NCI-H1048 (cell line): ENCODE measurements at regions not wholly inside any gene's neighbourhood (a gene's known extent, or its start where the extent isn't known, plus 50 kb on each side); places are given as distances from the start of the nearest gene placed in this dataset.
A peak's percentile ranks its signal among the peaks of the same experiment; 100 is the strongest.

ENCODE experiments used
- DNase-seq: peaks from one replicate; lab custom pipeline; 2025; lab: John Stamatoyannopoulos, UW

DNA sequence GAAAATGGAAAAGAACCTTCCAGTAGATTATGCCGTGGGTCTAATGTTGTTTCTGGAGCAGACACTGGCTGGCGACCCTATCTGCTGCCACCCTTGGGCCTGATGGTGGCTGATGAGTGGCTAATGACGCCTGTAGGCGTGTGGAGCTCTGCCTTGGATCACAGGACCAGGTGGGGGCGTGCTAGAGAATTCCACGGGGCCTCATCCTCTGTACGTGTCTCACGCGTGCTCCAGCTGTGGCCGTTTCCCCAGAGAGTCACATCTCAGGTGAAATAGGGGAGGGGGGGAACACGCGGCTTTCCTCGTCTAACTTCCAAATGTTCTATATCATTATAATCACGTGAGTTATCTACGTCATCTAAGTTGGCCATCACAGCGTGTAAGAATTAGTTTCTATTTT lies 160.9 kb upstream of the SMIM21 start:
- no peak for DNase-seq

DNA sequence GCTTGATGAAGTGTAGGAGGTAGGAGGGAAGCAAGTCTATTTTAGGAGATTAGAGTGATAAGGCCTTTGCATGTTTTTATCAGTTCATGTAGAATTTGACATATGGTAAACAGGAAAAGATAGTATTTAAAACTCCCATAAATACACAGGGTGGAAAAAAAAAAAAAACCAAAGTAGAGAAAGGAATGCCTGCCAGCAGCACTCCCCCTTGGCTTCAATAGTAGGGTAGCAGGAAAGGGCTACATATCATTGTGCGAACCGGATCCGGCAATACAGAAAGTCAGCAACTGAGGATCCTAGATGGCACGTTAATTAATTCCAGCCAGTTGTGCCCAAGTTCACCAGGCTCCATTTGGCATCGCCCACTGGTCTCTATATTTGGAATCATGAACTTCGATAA lies 159.6 kb upstream of the SMIM21 start:
- no peak for DNase-seq

DNA sequence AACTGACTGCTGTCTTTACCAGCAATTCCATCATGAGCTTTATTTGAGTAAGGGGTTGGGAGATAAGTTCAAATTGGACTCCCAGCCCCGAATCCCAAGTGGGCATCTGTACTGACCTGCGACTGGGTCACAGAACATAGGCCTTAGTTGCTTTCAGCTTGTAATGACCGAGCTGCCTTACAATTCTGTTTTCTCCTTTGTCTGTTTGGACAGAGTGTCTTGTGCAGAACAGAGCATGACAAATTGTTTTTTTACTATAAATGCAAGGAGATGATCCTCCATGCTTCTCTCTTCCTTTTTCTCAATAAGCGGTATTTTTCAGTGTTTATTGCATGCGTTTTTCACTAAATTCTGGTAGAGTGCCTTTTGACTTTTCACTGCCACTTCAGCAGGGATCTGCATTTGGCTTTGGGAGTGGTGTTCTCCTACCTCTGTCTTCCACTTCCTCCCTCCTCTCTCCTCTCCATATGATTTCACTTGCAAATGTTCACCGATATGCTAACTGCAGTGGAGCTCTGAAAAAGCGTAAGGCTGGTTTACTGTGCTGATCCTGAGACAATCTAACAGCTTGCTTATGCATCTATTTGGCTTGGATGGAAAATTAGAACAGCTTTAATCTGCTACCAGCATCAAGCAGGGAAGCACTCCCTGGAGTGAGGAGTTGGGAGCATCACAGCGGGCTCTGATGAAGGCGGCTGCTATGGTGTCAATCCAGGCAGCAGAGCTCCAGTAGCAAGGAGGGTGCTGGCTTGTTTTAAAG lies 158.8 kb upstream of the SMIM21 start:
- no peak for DNase-seq

DNA sequence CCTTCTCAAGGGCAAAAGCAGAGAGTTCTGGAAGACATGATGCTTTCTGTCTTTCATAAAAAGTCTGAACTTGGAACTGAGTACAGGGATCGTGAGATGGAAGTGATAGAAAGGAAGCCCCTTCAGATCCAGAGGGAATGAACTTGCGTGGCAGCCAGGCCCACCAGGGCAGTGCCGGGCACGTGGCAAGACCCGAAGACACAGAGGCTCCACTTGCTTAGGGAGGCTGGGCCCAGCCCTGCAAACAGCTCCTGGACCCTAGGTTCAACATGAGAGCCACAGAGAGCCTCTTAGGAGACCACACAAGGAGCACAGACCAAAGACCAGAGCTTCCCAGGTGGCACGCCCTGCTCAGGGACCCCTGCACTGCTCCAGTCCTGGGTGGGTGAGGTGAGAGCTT lies 155.4 kb upstream of the SMIM21 start:
- DNase-seq = no peak

DNA sequence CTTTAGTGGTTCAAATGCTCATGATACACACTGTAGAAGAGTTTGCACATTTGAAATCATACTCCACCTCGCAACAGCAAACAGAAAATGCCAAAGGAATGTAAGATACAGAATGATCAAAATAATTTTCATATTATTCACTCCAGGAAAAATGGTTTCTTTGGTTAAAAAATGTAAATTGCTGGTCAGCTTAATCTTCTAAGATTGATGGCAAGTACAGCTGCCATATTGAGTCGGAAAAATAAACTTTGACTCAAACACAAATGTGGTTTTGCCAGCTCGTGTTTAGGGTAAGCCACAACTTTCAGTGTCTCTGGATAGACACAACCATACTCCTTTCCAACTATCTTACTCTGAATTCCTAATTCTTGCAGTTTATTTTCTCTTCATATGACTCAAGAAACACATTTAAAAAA lies 154.9 kb upstream of the SMIM21 start:
- no peak for DNase-seq

DNA sequence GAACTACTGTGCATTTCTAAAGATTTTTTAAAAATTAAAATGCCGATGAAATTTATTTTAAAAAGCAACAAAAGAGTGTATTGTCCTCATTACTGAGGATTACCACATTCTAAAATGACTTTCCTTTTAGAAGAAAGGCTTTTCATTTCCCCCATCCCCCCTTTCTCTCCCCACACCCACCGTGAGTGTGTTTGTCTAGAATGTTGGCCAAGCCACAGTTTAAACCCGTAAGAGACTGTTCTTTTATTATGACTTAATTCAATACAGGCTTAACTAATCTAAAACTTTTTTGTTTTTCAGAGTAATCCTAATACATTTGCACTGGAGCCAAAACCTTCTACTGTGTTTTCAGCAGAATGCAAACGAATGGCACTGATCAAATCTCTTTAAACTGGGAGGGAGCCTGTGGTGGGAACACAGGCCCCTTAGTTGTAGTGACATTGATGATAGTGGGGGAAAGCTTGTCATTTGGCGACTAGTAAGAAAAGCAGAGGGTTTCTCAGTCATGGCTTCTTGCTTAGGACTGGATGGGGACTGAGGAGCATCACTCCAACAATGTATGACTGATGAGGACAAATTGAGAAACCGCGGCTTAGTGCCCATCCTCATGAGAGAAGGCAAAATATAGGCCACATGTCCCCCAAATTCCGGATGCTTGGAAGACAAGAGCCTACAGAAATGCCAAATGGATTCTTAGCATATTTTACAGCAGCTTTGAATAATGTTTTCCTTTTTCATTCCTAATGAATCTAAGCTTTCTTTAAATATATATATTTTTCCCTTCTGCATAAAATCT lies 154.0 kb upstream of the SMIM21 start:
- no peak for DNase-seq

DNA sequence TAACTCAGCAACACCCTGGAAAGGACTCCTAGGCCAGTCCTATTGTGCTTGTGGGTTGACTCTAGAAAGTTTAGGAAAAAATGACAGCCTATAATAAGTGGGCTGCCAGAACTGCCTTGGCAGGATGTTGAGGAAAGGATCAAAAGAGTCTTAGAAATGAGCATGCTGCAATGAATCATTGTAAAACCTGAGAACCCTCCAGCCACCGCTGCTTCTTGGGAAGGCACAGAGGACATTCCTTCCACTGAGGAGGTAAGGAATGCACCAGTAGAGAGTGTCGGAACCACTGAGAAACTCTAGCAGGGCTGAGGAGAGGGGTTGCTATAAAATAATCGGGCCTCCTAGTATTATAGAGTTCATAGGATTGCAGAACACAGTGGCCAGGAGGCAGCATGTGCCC lies 146.7 kb upstream of the SMIM21 start:
- no peak for DNase-seq

DNA sequence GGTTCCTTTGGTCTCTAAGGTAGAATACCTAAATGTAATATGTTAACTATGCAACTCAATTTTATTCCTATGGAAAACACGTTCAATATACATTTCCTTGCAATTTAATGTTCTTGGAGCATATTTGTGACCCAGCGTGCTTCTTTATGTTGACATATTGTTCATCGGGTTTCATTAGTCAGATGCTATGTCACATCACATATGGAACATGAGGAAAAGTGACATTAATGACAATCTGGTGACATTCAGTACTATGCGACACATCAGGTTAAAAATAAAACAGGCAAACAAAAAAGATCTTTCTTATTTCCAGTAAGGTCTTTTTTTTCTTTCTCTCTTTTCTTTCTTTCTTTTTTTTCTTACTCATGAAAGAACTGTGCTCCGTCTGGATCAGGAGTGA lies 135.6 kb upstream of the SMIM21 start:
- no peak for DNase-seq

DNA sequence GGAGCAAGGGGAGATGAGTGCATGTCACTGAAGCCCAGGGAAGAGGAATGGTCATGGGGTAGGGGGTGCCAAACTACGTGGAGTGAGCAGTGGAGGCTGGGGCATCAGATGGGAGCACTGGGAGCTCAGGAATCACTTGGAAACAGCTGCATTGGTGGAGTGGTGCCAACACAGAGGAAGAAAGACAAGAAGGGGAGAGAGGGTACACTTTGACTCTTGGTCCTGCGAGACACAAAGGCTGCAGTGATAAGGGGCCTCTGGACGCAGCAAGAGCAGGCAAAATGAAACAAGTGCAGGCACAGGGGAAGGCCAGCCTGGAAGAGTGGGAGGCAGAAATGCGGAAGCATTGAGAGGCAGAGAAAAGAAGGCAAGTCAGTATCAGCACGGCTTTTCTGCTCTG lies 134.7 kb upstream of the SMIM21 start:
- no peak for DNase-seq

DNA sequence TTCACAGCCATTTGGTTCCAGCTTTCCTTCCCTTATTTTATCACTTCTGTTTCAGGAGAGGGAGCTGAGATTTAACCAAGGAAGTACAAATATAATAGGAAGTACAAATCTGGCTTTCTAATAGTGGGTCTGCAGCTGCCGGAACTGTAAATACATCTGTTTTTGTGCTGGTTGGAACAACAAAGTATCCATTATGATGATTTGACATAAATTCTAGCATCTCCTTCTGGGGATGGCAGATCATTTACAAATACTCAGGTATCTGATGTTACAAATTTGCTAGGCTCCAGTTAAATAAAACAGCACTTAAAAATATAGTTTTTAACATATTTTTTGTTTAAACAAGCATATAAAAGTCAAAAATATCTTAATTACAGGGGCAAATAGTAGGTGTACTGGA lies 131.3 kb upstream of the SMIM21 start:
- no peak for DNase-seq

DNA sequence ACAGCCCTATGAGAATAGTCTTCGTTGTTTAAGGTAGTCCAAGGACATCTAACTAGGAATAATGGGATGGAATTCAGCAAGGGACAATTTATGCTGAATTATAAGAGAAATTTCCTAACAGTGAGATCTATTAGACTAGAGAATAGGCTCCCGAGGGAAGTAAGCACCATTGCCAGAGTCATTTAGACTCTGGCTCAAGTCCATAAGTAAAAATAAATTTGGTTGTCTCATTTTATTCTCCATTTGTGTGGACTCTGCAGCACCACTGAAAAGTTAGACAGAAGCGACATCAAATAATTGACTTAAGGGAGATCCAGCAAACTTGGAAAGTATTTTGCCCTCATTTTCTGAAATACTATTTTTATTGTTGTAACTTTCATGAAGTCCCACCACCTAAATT lies 129.3 kb upstream of the SMIM21 start:
- DNase-seq = no peak

DNA sequence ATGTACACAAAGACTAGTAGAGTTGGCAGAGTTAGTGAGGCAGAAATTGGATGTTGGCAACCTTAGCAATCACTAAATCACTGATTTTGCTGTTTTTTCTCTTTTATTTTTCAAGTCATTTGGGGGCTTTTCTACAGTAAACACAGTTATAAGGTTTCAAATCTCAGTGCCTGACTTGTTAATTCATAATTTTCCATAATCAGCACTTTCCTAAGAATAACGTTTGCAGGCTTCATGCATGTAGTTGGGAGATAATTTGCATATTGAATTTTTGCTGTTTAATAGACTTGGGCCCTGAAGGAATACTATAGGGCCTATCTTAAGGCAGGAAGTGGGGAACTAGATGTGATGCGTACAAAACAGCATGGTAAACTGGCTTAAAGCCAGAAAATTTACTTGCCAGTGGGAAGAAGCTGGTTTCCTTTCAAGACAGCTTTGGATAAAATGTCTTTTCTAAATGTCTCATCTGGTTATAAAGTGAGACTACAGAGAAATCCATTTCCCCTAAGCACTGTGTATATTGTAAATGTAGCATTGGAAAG lies 127.2 kb upstream of the SMIM21 start:
- DNase-seq = no peak

DNA sequence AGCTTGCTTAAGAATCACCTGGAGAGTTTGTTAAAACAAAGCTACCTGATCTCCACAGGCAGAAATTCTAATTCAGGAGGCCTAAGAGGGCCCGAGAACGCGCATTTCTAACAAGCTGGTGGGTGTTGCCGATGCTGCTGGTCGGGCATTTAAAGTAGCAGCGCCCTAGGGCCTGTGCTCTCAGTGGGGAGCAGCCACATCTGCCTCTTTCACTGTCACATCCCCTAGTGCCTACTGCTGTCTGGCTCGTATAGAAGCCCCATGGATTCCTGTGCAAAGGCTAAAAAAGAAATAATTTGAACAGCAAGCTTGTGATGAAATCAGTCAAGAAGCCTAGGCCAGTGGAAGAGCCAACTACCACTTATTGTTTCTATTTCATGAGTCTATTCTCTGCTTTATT lies 126.7 kb upstream of the SMIM21 start:
- DNase-seq = no peak

DNA sequence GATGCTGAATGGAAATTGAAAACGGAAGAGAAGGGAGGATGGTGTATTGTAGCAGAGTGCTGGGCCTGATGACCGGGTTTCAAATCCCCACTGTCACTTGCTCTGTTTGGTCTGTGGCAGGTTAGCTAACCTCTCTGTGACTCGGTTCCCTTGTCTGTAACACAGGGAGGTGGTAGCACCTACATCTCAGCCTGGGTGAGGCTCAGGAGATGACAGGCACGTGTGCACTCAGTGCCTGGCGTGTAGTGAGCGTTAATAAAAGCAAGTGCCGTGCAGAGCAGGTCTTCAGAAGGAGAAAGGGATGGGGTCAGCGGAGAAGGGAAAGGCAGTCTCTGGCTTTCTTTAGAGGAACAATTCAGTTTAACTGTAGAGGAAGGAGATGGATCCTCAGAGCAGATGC lies 125.5 kb upstream of the SMIM21 start:
- DNase-seq = no peak

DNA sequence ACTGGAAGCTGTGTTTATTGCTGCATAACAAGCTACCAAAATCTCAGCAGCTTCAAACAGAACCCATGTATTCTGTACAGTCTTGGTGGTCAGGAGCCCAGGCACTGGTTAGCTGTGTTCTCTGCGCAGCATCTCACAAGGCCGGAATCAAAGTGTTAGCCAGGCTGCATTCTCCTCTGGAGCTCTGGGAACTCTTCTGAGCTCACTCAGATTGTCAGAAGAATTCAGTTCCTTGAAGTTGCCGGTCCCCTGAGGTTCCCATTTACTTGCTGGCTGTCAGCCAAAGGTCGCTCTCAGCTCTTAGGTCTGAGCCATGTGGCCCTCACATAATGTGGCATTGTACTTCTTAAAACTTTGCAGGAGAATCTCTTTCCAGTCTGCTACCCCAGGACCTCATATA lies 123.6 kb upstream of the SMIM21 start:
- DNase-seq = no peak

DNA sequence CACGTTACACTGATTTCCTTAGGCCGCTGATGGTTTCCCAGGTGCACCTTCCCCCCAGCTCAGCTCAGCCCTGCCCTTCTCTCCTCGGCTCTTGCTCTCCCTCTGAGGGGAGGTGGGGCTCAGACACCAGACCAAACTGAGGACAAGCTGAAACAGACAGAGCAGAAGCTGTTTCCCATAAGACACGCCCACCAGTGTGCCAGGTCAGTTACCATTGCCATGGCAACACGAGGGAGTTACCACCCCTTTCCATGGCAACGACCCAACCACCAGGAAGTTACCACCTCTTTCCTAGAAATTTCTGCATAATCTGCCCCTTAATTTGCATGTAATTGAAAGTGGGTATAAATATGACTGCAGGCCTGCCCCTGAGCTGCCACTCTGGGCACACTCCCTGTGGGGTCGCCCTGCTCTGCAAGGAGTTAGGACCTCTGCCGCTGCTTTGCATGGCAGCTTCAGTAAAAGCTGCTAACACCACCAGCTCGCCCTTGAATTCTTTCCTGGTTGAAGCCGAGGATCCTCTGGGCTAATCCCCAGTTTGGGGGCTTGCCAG lies 120.9 kb upstream of the SMIM21 start:
- DNase-seq = peak; percentile 95

DNA sequence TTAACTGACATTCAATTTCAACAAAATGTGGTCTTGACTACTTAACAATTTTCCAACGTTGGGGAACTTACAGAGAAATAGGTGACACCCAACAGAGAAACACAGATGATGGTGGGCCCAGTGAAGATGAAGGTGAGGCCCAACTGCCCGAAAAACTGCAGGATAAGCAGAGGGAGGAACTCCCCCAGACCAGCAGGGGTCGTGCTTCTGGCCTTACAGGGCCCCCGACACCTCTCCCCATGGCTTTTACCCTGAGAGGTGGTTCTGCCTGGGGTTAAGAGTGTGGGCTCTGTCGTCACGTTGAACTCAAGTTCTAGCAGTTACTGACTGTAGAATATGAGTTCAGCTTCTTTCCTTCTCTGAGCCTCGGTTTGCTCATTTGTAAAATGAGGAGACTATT lies 119.5 kb upstream of the SMIM21 start:
- no peak for DNase-seq

DNA sequence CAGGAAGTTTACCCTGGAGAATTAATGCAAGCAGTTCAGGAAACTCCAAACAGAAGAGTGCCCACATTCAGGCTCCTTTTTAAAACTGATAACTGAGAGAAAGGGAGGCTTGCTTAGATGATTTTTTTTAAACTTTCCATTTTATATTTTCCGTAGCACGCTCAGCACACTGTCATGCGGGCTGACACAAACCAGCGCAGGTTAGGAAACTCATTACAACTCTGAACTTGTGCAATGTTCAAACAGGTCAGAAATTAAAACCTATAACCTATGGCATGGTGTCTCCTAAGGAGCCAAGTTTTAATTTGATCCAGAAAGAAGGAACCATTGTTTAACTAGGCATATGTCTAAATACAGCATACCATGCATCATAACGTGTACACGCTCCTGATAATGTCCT lies 117.7 kb upstream of the SMIM21 start:
- DNase-seq = no peak

DNA sequence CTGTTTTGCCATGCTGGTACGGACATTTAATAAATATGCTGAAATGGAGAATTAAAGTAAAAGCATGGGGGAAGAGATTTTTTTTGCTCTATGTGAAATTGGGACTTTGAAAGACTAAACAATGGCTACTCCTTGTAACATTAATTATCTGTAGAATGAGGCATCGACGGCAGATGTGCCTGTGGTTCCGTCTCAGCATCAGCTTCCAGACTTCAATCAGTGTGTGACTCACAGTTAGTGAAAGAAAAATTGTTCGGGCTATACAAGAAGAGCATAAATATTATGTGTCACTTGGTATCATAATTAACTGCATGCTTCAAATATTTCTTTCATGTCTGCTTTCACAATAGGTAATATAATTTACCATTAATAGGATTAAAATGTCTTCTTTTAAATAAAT lies 117.0 kb upstream of the SMIM21 start:
- DNase-seq = no peak

DNA sequence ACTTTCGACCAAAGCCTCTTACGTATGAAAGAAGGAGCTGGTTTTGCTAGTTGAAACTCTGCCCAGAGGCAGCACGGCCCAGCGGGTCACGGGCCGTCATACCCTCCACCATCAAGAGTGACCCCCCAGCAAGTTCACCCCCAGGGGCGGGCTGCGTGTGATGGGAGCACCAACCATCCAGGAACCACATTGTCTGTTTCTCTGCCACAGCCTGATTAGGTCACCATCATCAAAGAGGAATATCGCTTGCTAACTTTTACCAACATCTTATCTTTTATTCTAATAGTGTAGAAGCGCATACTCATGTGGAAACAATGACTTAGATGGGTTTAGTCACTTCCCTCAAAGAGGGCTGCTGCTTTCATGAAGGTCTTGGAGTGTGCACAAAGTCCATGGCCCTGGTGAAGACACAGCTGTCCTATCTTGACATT lies 116.6 kb upstream of the SMIM21 start:
- DNase-seq = no peak

DNA sequence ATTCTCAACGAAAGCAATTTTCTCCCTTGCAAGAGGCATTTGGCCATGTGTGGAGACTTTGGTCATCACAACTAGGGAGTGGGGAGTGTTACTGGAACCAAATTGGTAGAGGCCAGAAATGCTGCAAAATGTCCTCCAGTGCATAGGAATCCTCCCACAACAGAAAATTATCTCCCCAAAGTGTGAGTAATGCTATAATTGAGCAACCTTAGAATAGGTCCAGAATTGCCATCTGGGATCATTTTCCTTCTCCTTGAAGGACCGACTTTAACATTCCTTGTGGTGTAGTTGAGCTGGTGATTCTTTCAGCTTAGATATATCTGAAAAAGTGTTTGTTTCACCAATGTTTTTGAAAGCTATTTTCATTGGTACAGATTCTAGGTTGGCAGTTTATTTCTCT lies 111.2 kb upstream of the SMIM21 start:
- DNase-seq = no peak

DNA sequence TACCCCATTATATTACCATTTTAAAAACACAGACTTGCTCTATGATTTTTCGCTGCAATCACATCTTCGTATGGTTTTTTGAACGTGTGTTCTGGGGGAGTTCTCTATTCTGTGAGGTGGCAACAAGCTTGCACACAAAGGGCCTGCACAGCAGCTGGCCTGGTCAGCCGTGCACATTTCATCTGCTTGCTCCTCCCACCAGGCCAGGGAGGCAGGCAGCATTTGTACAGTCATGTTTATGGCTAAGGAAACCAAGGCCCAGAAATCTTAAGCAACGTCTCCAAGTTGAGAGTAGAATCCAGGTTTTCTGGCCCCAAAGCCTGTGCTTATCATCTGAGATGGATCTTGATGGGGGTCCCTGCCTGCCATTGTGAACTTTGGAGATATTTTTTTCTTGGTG lies 106.4 kb upstream of the SMIM21 start:
- no peak for DNase-seq

DNA sequence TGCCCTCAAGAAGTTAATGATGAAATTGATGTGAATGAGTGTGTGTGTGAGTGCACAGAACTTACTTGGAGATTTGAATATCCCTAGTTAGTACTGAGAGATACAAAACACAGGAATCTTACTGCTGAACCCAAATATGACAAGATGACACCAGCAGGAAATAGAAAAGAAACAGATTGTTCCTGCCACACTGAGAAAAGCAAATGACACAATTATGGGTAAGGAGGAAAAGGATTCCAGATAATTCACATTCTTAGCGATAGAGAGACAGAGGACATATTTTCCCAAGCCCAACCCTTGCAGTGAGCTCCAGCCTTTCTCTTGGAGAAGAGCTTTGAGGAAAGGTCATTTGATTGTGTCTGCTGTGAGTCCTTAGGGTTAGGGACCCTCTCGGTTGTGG lies 105.7 kb upstream of the SMIM21 start:
- no peak for DNase-seq
